Glomerular endothelial cell (primary cell): ENCODE measurements at regions not wholly inside any gene's neighbourhood (a gene's known extent, or its start where the extent isn't known, plus 50 kb on each side); places are given as distances from the start of the nearest gene placed in this dataset.

Experiments
- DNase-seq: peaks from one replicate; pipeline ENCODE4 v3.0.0-alpha.2; 2011; ENCODE audit warnings: low read depth, low spot score; ENCODE audit errors: extremely low read depth

GRCh38 chr1:29488794-29489311 is 252.5 kb downstream of the PTPRU start:
- DNase-seq = no peak

- DNase-seq = no peak
These were observed 251.9 kb downstream of the PTPRU start for GRCh38 chr1:29488086-29488793.

DNA sequence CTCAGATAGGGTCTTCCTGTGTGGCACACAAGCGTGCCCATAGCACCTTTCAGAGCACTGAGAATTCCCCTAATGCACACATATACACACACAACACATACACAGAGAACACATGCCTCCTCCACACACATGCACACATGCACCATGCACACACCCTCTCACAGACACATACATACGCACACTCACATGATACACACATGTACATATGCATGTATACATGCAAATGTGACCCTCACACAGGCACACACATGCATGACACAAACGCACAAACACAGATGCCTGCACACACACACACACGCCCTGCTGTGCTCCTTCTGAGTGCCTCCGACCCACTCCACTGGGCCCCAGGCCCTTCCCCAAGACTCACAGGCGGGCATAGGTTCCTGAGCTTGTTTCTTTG is 251.0 kb downstream of the PTPRU start:
- no peak for DNase-seq

- DNase-seq = no peak
These were observed 249.0 kb downstream of the PTPRU start for GRCh38 chr1:29485096-29485925.

GRCh38 chr1:29482991-29483390 is 246.7 kb downstream of the PTPRU start:
- no peak for DNase-seq

DNA sequence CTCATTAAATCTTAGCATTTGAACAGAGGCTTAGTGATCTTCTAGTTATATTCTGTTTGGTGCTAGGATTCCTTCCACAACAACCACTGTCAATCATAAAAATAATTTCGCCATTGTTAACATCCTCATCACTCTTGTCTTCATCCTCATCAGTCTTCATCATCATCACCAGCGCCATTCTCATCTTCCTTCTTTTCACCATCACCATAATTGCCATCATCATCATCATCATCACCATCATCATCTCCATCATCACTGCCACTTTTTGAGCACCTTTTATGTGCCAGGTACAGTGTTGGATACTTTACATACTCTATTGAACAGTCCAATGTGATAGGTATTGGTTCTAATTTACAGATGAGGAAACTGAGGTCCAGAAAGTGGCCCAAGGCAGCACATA is 245.7 kb downstream of the PTPRU start:
- no peak for DNase-seq

DNA sequence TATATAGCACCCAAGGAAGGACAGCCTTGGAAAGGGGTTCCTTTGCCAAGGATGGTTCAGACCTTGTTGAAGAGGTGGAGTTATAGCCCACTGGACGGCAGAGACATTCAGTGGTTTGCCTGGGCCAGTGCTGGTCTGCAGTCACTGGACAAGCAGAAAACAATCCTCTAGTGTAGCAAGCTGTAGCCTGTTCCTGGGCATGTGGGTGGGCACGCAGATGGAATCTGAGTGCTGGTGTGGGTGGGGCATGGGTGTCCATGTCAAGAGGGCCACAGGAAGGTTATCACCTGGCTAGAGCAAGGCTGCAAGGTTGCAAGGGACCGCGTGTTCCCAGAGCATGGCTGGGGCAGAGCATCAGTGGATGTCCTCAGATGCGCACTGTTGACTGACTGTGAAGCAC is 244.7 kb downstream of the PTPRU start:
- DNase-seq = no peak

DNA sequence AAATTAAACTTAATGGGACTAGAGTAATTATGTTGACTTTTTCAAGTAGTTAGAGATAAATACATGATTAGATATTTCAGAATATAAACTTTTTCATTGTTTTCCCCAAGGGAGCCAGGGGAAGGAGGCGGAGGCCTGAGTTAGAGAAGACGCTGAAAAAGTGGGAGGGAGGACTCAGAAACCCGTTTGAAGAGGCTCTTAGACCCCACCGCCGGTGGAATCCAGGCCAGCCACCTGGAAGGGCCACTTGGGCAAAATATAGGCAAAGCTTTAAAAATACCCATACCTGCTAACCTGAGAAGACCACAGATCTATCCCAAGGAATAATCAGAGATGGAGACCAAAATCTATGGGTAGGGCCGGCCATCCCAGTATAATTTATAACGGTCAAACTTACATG is 242.6 kb downstream of the PTPRU start:
- no peak for DNase-seq

- DNase-seq = no peak
These were observed 241.9 kb downstream of the PTPRU start for GRCh38 chr1:29478151-29478791.

- no peak for DNase-seq
These were observed 239.0 kb downstream of the PTPRU start for GRCh38 chr1:29475326-29475725.

- no peak for DNase-seq
These were observed 238.2 kb downstream of the PTPRU start for GRCh38 chr1:29474274-29475244.

DNA sequence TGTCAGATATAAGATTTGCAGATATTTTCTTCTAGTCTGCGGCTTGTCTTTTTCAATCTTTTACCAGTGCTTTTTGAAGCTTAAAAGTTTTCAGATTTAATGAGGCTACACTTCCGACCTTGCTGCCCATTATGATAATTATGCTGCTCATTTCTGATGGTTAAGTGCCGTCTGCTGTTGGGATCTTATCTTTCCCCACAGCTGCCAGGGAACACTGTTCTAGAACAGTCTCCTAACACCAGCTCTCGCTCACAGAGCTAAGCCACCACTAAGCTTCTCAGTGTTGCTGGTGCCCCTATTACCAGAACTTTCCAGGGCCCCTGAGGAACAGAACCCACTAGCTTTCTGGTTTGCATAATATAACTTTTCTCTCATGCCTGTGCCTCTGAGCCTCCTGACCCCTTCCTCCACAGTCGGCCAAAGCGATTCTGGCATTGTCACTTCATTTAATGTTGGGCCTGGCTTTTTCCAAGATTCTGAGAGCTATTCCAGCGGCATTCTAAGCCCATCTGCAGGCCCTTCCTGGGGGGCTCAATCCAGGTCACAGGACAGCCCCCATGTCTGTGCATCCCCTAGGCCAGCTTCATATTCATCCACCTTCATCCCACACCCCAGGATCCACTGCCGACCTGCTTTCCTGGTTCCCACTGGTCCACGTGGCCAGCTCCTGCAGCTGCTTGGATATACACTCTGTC is 237.0 kb downstream of the PTPRU start:
- no peak for DNase-seq

GRCh38 chr1:29471487-29472313 is 235.4 kb downstream of the PTPRU start:
- no peak for DNase-seq

GRCh38 chr1:29470788-29471119 is 234.4 kb downstream of the PTPRU start:
- no peak for DNase-seq

GRCh38 chr1:29470087-29470787 is 233.9 kb downstream of the PTPRU start:
- no peak for DNase-seq

- no peak for DNase-seq
These were observed 233.1 kb downstream of the PTPRU start for GRCh38 chr1:29469457-29469856.

GRCh38 chr1:29467989-29468900 is 231.9 kb downstream of the PTPRU start:
- DNase-seq = no peak
